GM23338 (cell line): ENCODE measurements at regions not wholly inside any gene's neighbourhood (a gene's known extent, or its start where the extent isn't known, plus 50 kb on each side); places are given as distances from the start of the nearest gene placed in this dataset.

Experiments
- CTCF ChIP-seq, 2 experiments: fragments of 200-600 bp in 1 of 2; sonication (generic) in 1 of 2; conservative IDR thresholded peaks; 2 replicates each; pipeline versions ENCODE4 v1.5.1 to v1.6.1; 2016 to 2017; ENCODE audit warnings: antibody characterized with exemption in 2 of 2, low read depth in 2 of 2, mild to moderate bottlenecking in 2 of 2, moderate library complexity in 1 of 2
- JUNB ChIP-seq: IDR thresholded peaks from one replicate; pipeline ENCODE4 v1.6.1; 2016; ENCODE audit warnings: antibody characterized with exemption; ENCODE audit not compliant: unreplicated experiment
- POLR2AphosphoS5 ChIP-seq: IDR thresholded peaks from 2 replicates; pipeline ENCODE4 v1.6.1; 2016; ENCODE audit warnings: antibody characterized with exemption, low read depth
- TF ChIP-seq, protein P1 (sequence below): IDR thresholded peaks from one replicate; pipeline ENCODE4 v1.6.1; 2018; ENCODE audit warnings: antibody characterized with exemption; ENCODE audit not compliant: unreplicated experiment

- TF ChIP-seq POLR2AphosphoS5, result no peak
- TF ChIP-seq JUNB, result no peak
- no peak for TF ChIP-seq CTCF (conservative IDR thresholded peaks at IDR 0.05; ENCODE audit: low read depth in 2 of 2)
- TF ChIP-seq, protein P1, sequence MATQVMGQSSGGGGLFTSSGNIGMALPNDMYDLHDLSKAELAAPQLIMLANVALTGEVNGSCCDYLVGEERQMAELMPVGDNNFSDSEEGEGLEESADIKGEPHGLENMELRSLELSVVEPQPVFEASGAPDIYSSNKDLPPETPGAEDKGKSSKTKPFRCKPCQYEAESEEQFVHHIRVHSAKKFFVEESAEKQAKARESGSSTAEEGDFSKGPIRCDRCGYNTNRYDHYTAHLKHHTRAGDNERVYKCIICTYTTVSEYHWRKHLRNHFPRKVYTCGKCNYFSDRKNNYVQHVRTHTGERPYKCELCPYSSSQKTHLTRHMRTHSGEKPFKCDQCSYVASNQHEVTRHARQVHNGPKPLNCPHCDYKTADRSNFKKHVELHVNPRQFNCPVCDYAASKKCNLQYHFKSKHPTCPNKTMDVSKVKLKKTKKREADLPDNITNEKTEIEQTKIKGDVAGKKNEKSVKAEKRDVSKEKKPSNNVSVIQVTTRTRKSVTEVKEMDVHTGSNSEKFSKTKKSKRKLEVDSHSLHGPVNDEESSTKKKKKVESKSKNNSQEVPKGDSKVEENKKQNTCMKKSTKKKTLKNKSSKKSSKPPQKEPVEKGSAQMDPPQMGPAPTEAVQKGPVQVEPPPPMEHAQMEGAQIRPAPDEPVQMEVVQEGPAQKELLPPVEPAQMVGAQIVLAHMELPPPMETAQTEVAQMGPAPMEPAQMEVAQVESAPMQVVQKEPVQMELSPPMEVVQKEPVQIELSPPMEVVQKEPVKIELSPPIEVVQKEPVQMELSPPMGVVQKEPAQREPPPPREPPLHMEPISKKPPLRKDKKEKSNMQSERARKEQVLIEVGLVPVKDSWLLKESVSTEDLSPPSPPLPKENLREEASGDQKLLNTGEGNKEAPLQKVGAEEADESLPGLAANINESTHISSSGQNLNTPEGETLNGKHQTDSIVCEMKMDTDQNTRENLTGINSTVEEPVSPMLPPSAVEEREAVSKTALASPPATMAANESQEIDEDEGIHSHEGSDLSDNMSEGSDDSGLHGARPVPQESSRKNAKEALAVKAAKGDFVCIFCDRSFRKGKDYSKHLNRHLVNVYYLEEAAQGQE, result no peak
These were observed 336.5 kb upstream of the LRP1B start for GRCh38 chr2:142467321-142467720.
